Thoracic aorta (tissue), 2 donors: ENCODE measurements at regions not wholly inside any gene's neighbourhood (a gene's known extent, or its start where the extent isn't known, plus 50 kb on each side); places are given as distances from the start of the nearest gene placed in this dataset.

Experiments
- ATAC-seq: fragments of 150-250 bp; one replicate; pipeline ENCODE4 v1.8.0; 2017; ENCODE audit warnings: low read depth; ENCODE audit not compliant: insufficient number of reproducible peaks, low FRiP score
- DNase-seq: peaks from one replicate; pipeline ENCODE4 v3.0.0-alpha.2; 2020; ENCODE audit warnings: low spot score
- H3K27ac ChIP-seq, 2 donors: fragments of 200-600 bp; sonication (generic); 1 replicate in 1 of 2; 2 replicates in 1 of 2; pipeline ENCODE4 v1.5.1; 2016; ENCODE audit warnings: mild to moderate bottlenecking in 2 of 2, moderate library complexity in 2 of 2
- H3K27me3 ChIP-seq: fragments of 200-600 bp; sonication (generic); replicated peaks from 2 replicates; pipeline ENCODE4 v1.6.0; 2016; ENCODE audit warnings: mild to moderate bottlenecking; ENCODE audit not compliant: insufficient read depth
- H3K36me3 ChIP-seq: fragments of 200-600 bp; sonication (generic); one replicate; pipeline ENCODE4 v1.5.1; 2016
- H3K4me1 ChIP-seq, 2 donors: fragments of 200-600 bp; sonication (generic); 1 replicate in 1 of 2; 2 replicates in 1 of 2; pipeline versions ENCODE4 v1.5.1 to v1.6.0; 2016; ENCODE audit warnings: low read depth in 2 of 2, mild to moderate bottlenecking in 1 of 2; ENCODE audit not compliant: control insufficient read depth in 1 of 2
- H3K4me3 ChIP-seq: fragments of 200-600 bp; sonication (generic); 2 replicates; pipeline ENCODE4 v1.5.1; 2016; ENCODE audit warnings: mild to moderate bottlenecking
- H3K9me3 ChIP-seq: fragments of 200-600 bp; sonication (generic); 2 replicates; pipeline ENCODE4 v1.5.1; 2016
- TF ChIP-seq, protein P1 (sequence below): fragments of 200-600 bp; sonication (generic); IDR thresholded peaks from one replicate; pipeline ENCODE4 v1.5.1; 2019; ENCODE audit warnings: antibody characterized with exemption

GRCh38 chr10:9654261-9654660 is 1363.4 kb upstream of the CELF2 start:
- no peak for ATAC-seq
- Histone ChIP-seq H3K36me3 (no peaks in the 10 kb centered on the region), H3K27ac (no peak overlapping the region), H3K4me1 (no peaks in the 10 kb centered on the region), H3K27me3 (no peaks in the 10 kb centered on the region), H3K4me3 (no peak overlapping the region), H3K9me3 (no peaks in the 10 kb centered on the region)
- TF ChIP-seq, protein P1, sequence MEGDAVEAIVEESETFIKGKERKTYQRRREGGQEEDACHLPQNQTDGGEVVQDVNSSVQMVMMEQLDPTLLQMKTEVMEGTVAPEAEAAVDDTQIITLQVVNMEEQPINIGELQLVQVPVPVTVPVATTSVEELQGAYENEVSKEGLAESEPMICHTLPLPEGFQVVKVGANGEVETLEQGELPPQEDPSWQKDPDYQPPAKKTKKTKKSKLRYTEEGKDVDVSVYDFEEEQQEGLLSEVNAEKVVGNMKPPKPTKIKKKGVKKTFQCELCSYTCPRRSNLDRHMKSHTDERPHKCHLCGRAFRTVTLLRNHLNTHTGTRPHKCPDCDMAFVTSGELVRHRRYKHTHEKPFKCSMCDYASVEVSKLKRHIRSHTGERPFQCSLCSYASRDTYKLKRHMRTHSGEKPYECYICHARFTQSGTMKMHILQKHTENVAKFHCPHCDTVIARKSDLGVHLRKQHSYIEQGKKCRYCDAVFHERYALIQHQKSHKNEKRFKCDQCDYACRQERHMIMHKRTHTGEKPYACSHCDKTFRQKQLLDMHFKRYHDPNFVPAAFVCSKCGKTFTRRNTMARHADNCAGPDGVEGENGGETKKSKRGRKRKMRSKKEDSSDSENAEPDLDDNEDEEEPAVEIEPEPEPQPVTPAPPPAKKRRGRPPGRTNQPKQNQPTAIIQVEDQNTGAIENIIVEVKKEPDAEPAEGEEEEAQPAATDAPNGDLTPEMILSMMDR, result no peak
- DNase-seq, result no peak

DNA sequence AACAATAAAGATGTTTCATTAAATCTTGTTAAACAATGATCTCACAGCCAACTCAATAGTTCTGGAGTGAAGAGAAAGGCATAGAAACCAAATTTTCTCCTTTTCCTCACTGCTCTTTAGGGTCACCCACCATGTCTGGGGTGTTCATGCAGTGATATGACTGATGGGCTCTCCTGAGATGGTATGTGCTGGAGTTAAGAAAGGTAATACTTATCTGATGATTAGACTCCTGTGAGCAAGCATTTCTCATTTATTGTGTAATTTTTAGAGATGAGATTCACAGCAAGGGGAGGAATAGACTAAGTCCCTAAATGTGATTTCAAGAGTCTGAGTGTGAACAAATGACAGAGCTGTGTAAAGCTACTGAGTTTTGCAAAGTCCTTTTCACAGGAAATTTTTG is 1361.3 kb upstream of the CELF2 start:
- H3K4me3 ChIP-seq, result no peak overlapping the region
- H3K4me1 ChIP-seq, result no peaks in the 10 kb centered on the region
- DNase-seq (no peak), ATAC-seq (no peak)
- no peaks in the 10 kb centered on the region for H3K27me3 ChIP-seq
- TF ChIP-seq, protein P1, result no peak
- H3K36me3 ChIP-seq, result no peaks in the 10 kb centered on the region
- H3K9me3 ChIP-seq, result no peaks in the 10 kb centered on the region
- no peak overlapping the region for H3K27ac ChIP-seq

DNA sequence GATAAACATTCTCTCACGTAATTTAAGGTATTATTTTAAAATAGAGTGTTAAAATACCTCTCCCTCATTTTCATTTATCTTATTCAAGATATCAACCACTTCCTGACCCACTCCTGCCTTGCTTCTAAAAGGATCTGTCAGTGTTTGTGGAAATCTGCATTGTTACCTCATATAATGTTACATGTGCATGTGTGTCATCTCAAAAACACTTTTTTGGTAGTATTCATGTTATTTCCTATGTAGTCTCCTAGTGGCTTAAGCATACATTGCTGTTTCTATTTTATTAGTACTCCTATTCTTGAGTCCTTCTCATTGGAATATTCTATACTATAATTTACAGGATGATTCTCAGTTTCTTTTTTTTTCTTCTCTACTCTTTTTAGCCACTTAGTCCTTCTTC is 1360.7 kb upstream of the CELF2 start:
- Histone ChIP-seq H3K27ac (no peak overlapping the region), H3K36me3 (no peaks in the 10 kb centered on the region), H3K9me3 (no peaks in the 10 kb centered on the region), H3K4me1 (no peaks in the 10 kb centered on the region), H3K27me3 (no peaks in the 10 kb centered on the region), H3K4me3 (no peak overlapping the region)
- TF ChIP-seq, protein P1, result no peak
- no peak for DNase-seq
- no peak for ATAC-seq

DNA sequence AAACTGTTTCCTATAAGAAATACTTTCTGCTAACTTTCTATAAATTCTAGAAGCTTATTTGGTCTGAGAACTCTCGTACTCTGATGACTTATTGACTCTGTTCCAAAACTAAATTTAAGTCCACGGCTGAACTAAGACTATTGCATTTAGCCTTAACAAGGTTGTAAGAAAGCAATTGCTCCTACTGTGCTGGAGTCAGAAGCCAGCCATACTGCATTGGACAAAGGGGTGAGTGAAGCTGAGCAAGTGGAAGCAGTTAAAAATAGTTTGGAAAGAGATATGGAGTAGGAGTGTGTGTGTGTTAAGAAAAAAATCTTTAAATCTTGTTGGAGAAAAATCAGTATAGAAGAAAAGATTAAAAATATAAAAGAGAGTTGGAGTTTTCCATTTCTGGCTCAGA is 1360.1 kb upstream of the CELF2 start:
- Histone ChIP-seq H3K4me3 (no peak overlapping the region), H3K4me1 (no peaks in the 10 kb centered on the region), H3K27me3 (no peaks in the 10 kb centered on the region), H3K27ac (no peak overlapping the region), H3K9me3 (no peaks in the 10 kb centered on the region), H3K36me3 (no peaks in the 10 kb centered on the region)
- TF ChIP-seq, protein P1, result no peak
- DNase-seq (no peak), ATAC-seq (no peak)

DNA sequence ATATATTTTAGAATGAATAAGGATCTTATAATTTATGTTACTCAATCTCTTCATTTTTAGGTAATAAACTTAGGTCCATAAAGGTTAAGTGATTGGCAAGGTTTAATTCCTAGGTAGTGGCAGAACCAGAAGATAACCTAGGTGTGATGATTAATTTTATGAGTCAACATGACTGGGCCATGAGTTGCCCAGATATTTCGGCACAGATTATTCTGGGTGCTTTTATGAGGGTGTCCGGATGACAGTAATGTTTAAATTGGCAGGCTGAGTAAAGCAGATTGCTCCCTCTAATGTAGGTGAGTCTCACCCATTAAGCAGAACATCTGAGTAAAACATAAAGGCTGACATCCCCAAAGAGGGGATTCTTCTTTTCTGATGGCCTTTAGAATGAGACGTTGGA is 1349.3 kb upstream of the CELF2 start:
- H3K36me3 ChIP-seq, result no peaks in the 10 kb centered on the region
- no peak for ATAC-seq
- no peak for DNase-seq
- TF ChIP-seq, protein P1, result no peak
- no peaks in the 10 kb centered on the region for H3K27me3 ChIP-seq
- no peaks in the 10 kb centered on the region for H3K4me1 ChIP-seq
- no peak overlapping the region for H3K4me3 ChIP-seq
- no peaks in the 10 kb centered on the region for H3K9me3 ChIP-seq
- no peak overlapping the region for H3K27ac ChIP-seq
